ENCODE measurements at regions not wholly inside any gene's neighbourhood (a gene's known extent, or its start where the extent isn't known, plus 50 kb on each side); places are given as distances from the start of the nearest gene placed in this dataset.
"Not testable (repeated sequence)": the region's sequence is repeated elsewhere in the genome, so short reads cannot be mapped to it uniquely, and the experiment has no call there.

GRCh38 chr4:20196476-20196875 is 55.2 kb upstream of the SLIT2 start:
- in situ Hi-C loops (cut with MboI; ENCODE audit: low pct_unique_long_range_greater_than_20kb, low sequenced_read_pairs), result no loop called here
- DNase-seq, result no peak

- in situ Hi-C loops (cut with MboI; ENCODE audit: low pct_unique_long_range_greater_than_20kb, low sequenced_read_pairs), result no loop called here
- no peak for DNase-seq
These were observed 56.4 kb upstream of the SLIT2 start for GRCh38 chr4:20195071-20195885.

GRCh38 chr4:20194123-20195013 is 57.3 kb upstream of the SLIT2 start:
- no peak for DNase-seq
- in situ Hi-C loops (cut with MboI; ENCODE audit: low pct_unique_long_range_greater_than_20kb, low sequenced_read_pairs), result no loop called here

DNA sequence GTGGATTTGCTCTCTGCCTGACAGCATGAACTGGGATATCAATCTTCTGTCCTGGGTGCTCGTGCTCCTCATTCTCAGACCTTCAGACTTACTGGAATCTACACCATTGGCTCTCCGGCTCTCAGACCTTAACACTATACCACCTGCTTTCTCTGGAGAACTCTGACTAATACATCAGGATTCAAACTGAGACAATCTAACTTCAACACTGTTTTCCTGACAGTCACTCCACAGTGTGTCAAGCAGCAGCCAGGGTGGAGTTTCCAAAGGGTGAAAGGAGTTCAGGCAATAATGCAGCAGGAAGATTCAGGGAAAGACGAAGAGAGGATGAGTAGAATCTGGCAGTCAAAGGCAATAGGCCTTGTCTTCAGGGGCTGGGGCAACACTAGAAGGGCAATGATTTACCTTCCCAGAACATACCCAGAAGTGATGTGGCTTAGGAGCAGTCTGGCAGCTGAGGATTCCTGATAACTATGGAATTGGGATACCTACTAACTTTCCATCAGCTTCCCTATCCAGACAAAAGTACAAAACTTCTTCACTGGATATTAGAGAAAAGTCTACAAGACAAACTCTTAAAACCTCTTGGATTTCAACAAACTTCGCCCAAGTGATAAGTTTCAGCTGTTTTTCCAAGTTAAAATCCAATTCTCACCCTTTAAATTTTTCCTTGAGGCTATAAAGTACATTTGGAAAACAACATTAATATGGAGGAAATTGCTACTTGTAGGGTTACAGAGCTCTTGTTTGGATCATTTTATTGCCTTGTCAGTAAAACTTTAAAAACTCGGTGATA is 58.4 kb upstream of the SLIT2 start:
- in situ Hi-C loops (cut with MboI; ENCODE audit: low pct_unique_long_range_greater_than_20kb, low sequenced_read_pairs), result no loop called here
- no peak for DNase-seq

GRCh38 chr4:20192736-20193135 is 59.0 kb upstream of the SLIT2 start:
- in situ Hi-C loops (cut with MboI; ENCODE audit: low pct_unique_long_range_greater_than_20kb, low sequenced_read_pairs), result no loop called here
- no peak for DNase-seq

- no peak for DNase-seq
These were observed 66.6 kb upstream of the SLIT2 start for GRCh38 chr4:20185103-20185502.

DNA sequence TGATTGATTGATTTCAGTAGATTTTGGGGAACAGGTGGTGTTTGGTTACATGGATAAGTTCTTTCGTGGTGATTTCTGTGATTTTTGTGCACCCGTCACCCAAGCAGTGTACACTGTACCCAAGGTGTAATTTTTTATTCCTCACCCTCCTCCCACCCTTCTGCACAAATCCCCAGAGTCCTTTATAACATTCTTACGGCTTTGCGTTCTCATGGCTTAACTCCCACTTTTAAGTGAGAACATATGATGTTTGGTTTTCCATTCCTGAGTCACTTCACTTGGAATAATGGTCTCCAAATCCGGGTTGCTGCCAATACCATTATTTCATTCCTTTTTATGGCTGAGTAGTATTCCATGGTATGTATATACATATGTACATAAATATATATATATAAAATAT is 68.6 kb upstream of the SLIT2 start:
- DNase-seq; in situ Hi-C loops (cut with MboI; ENCODE audit: low pct_unique_long_range_greater_than_20kb, low sequenced_read_pairs): not testable (repeated sequence)

More at GRCh38 chr4:20185103-20185502, 66.6 kb upstream of the SLIT2 start:
- in situ Hi-C loops (cut with MboI; ENCODE audit: low pct_unique_long_range_greater_than_20kb, low sequenced_read_pairs), result no loop called here

DNA sequence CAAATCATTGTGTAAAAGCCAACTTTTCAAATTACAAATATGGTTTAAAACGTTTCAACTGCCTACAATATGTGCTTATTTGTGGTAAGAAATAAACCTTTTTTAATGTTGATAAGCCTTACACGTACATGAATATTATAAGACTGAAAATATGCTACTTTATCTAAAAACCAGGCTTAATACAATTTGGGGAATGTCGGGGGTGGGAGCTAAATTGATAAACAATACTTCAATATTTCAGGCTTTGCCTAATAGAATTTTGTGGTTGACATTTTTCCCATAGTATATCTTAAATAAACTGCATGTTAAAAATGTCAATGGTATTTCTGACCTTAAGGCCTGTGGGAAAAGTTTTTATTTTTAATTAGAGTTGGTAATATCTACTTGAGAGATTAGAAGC is 69.8 kb upstream of the SLIT2 start:
- in situ Hi-C loops (cut with MboI; ENCODE audit: low pct_unique_long_range_greater_than_20kb, low sequenced_read_pairs), result no loop called here
- no peak for DNase-seq

DNA sequence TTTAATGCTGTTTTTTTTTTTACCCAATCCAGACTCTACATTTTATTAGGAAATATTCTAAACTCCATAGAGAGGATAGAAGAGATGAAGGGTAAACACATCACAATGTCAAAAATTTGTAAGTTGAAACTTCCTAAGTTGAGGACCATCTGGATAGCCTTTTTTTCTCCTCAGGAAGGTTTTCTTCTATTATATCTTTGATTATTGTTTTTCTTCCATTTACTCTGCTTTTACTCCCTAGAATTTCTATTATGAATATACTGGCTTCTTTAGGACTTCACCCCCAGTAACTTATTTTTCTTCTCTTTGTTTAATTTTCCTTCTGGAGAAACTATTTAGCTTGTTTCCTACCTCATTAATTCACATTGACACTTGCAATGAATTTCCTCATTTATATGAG is 71.2 kb upstream of the SLIT2 start:
- in situ Hi-C loops (cut with MboI; ENCODE audit: low pct_unique_long_range_greater_than_20kb, low sequenced_read_pairs), result no loop called here
- no peak for DNase-seq

- in situ Hi-C loops (cut with MboI; ENCODE audit: low pct_unique_long_range_greater_than_20kb, low sequenced_read_pairs), result no loop called here
- DNase-seq, result no peak
These were observed 72.7 kb upstream of the SLIT2 start for GRCh38 chr4:20178902-20179576.

DNA sequence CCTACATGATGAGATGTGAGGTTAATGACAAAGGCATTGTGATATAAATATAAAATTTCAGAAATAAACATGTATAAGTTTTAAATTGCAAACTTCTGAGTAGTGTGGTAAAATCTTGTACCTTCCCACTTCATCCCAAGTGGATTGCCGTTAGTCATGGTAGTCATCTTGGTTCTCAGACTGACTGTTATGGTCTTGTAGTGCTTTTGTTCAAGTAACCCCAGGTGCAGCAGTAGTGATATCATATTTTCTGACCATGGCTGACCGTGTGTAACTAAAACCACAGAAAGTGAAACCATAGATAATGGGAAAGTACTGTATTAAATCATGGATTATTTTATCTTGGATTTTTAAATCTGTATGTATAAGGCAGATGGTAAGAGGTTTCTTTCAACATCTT is 74.8 kb upstream of the SLIT2 start:
- in situ Hi-C loops (cut with MboI; ENCODE audit: low pct_unique_long_range_greater_than_20kb, low sequenced_read_pairs), result no loop called here

GRCh38 chr4:20172070-20172760 is 79.5 kb upstream of the SLIT2 start:
- no peak for DNase-seq

More for the DNA sequence above, 74.8 kb upstream of the SLIT2 start:
- no peak for DNase-seq

GRCh38 chr4:20166544-20166943 is 85.2 kb upstream of the SLIT2 start:
- in situ Hi-C loops (cut with MboI; ENCODE audit: low pct_unique_long_range_greater_than_20kb, low sequenced_read_pairs), result no loop called here
- DNase-seq, result no peak

More at GRCh38 chr4:20172070-20172760, 79.5 kb upstream of the SLIT2 start:
- in situ Hi-C loops (cut with MboI; ENCODE audit: low pct_unique_long_range_greater_than_20kb, low sequenced_read_pairs), result no loop called here

DNA sequence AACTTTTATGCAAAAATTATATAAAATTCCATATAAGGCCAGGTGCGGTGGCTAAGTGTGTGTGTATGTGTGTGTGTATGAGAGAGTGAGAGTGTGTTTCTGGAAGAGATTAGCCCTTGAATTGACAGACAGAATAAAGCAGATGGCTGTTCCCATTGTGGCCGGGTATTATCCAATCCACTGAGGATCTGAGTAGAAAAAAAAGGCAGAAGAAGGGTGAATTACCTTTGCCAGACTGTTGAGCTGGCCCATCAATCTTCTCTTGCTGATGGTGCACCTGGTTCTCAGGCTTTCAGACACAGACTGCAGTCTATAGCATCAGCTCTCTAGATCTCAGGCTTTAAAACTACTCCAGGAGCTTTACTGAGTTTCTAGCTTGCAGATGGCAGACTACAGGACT is 92.2 kb upstream of the SLIT2 start:
- DNase-seq, result no peak
- in situ Hi-C loops (cut with MboI; ENCODE audit: low pct_unique_long_range_greater_than_20kb, low sequenced_read_pairs), result no loop called here

- in situ Hi-C loops (cut with MboI; ENCODE audit: low pct_unique_long_range_greater_than_20kb, low sequenced_read_pairs), result no loop called here
- no peak for DNase-seq
These were observed 93.5 kb upstream of the SLIT2 start for GRCh38 chr4:20158195-20158594.

DNA sequence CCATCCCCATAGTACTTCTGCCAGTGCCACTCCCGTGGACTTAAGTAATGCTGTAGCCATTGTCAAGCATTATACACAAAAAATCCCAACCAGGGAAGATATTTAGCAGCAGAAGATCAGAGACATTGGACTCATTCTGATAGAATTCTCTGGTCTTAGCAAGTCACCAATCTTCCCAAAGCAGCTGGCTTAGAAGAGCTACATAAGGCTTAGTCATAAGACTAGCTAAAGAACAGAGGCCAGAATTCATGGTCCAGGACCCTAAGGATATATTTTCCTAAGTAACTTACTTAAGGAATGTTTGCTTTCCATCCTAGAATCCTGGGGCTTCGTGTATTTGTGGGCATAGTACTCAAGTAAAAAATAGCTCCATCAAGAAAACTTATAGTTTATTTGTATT is 100.3 kb upstream of the SLIT2 start:
- no peak for DNase-seq
- in situ Hi-C loops (cut with MboI; ENCODE audit: low pct_unique_long_range_greater_than_20kb, low sequenced_read_pairs), result no loop called here

DNA sequence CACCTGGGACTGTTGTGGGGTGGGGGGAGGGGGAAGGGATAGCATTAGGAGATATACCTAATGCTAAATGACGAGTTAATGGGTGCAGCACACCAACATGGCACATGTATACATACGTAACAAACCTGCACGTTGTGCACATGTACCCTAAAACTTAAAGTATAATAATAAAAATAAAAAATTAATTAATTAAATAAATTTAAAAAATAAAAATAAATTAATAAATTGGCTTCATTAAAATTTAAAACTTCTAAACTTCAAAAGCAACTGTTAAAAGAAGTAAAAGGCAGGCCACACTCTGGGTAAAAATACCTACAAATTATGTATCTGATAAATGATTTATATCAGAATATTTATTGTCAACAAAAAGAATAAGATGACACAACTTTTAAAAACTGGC is 102.6 kb upstream of the SLIT2 start:
- in situ Hi-C loops (cut with MboI; ENCODE audit: low pct_unique_long_range_greater_than_20kb, low sequenced_read_pairs); DNase-seq: not testable (repeated sequence)

DNA sequence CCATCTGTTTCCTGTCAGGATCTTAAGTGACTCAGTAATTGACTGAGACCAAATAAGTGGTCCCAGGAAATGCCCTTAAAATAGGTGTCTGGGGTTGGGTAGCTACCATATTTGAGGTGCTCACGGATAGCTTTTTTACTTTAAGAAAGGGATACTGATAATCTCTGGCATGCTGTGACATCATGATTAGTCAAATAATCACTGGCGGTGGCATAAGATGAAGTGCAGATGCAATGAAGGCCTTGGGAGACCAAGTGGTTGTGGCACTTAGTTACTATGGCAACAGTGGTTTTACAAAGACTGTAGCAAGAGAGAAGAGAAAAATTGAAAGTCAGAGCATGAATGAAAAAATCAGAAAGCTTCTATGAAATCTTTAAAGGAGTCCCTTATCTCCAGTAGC is 114.5 kb upstream of the SLIT2 start:
- no peak for DNase-seq
- in situ Hi-C loops (cut with MboI; ENCODE audit: low pct_unique_long_range_greater_than_20kb, low sequenced_read_pairs), result no loop called here
